K562 (cell line): ENCODE measurements at regions not wholly inside any gene's neighbourhood (a gene's known extent, or its start where the extent isn't known, plus 50 kb on each side); places are given as distances from the start of the nearest gene placed in this dataset.

Source experiments
- ATAC-seq: fragments of 200-7000 bp; cut with Tn5 transposase; 3 replicates; pipeline ENCODE4 v1.9.1; 2020; ENCODE audit warnings: moderate library complexity
- BruUV-seq: library from RNA; stranded (reverse); fragments of 400-500 nt; replicated peaks from 2 replicates; lab custom pipeline; 2021; lab: Mats Ljungman, UMichigan
- CTCF ChIA-PET: fragments of 300-600 bp; formaldehyde crosslinking; extraction: SDS; loops from one replicate; lab custom pipeline; 2021; ENCODE audit warnings: low intra/inter-chr PET ratio; lab: Yijun Ruan, JAX
- POLR2A ChIA-PET: fragments of 300-600, 350-650 bp; sonication (Branson Sonifier 250); formaldehyde crosslinking; extraction: SDS; loops from one replicate; lab custom pipeline; 2021; ENCODE audit warnings: antibody characterized with exemption, inconsistent platforms; lab: Yijun Ruan, JAX
- DNase-seq, 4 experiments: peaks; one replicate each; pipeline versions ENCODE4 v3.0.0 to v3.0.0-alpha.2; 2011 to 2018; ENCODE audit warnings: low spot score in 3 of 4, mixed read lengths in 3 of 4; ENCODE audit errors: extremely low read depth in 1 of 4
- FAIRE-seq: peaks from 2 replicates; lab custom pipeline; 2011; peaks lifted over from hg19 to GRCh38; lab: Jason Lieb, UNC
- H2AFZ ChIP-seq: 2 replicates; pipeline ENCODE4 v1.6.0; 2011; ENCODE audit warnings: low read depth, low read length, control low read depth, inconsistent platforms
- H3K27ac ChIP-seq: fragments of 200-600 bp; 3 replicates; pipeline ENCODE4 v1.8.0; 2011; ENCODE audit warnings: low read depth, mild to moderate bottlenecking, control low read depth, inconsistent platforms, low read length, moderate library complexity, mixed read lengths; ENCODE audit errors: extremely low read depth
- H3K27me3 ChIP-seq, 2 experiments: fragments of 300-600 bp in 1 of 2; 2 replicates in 1 of 2; 3 replicates in 1 of 2; pipeline versions ENCODE4 v1.6.0 to v1.8.0; 2011; ENCODE audit warnings: inconsistent platforms in 2 of 2, low read length in 2 of 2, mild to moderate bottlenecking in 1 of 2, mixed read lengths in 1 of 2, moderate library complexity in 1 of 2; ENCODE audit not compliant: control insufficient read depth in 2 of 2, insufficient read depth in 2 of 2
- H3K36me3 ChIP-seq: fragments of 300-600 bp; 3 replicates; pipeline ENCODE4 v1.8.0; 2011; ENCODE audit warnings: mild to moderate bottlenecking, low read length, inconsistent platforms; ENCODE audit not compliant: control insufficient read depth, insufficient read depth
- H3K4me1 ChIP-seq, 2 experiments: fragments of 200-600 bp in 1 of 2; replicated peaks in 1 of 2; 2 replicates in 1 of 2; 3 replicates in 1 of 2; pipeline versions ENCODE4 v1.5.1 to v1.8.0; 2011; ENCODE audit warnings: inconsistent platforms in 2 of 2, low read length in 2 of 2, mild to moderate bottlenecking in 1 of 2, mixed read lengths in 1 of 2, moderate library complexity in 1 of 2; ENCODE audit not compliant: control insufficient read depth in 2 of 2, insufficient read depth in 2 of 2
- H3K4me2 ChIP-seq: 2 replicates; pipeline ENCODE4 v1.6.1; 2011; ENCODE audit warnings: low read length, control low read depth, inconsistent platforms, mixed read lengths; ENCODE audit not compliant: insufficient read depth
- H3K4me3 ChIP-seq: fragments of 200-600 bp; sonication (generic), shearing (Covaris generic); 2 replicates; pipeline ENCODE4 v1.5.1; 2016; ENCODE audit warnings: control low read depth, inconsistent platforms
- H3K79me2 ChIP-seq: fragments of 200-600 bp; 3 replicates; pipeline ENCODE4 v1.8.0; 2011; ENCODE audit warnings: low read length, inconsistent platforms; ENCODE audit not compliant: control insufficient read depth, insufficient read depth
- H3K9ac ChIP-seq, 2 experiments: 2 replicates each; pipeline versions ENCODE4 v1.6.0 to v1.6.1; 2011; ENCODE audit warnings: low read depth in 2 of 2, low read length in 2 of 2, control low read depth in 1 of 2, inconsistent platforms in 1 of 2, mild to moderate bottlenecking in 1 of 2, mixed read lengths in 1 of 2; ENCODE audit not compliant: insufficient read depth in 1 of 2
- H3K9me1 ChIP-seq: one replicate; pipeline ENCODE4 v1.6.0; 2011; ENCODE audit warnings: inconsistent platforms, mild to moderate bottlenecking, low read length, moderate library complexity; ENCODE audit not compliant: control insufficient read depth, insufficient read depth
- H3K9me3 ChIP-seq: replicated peaks from 2 replicates; pipeline ENCODE4 v1.5.1; 2011; ENCODE audit warnings: low read depth, low read length, inconsistent platforms; ENCODE audit not compliant: control insufficient read depth, insufficient read depth
- H4K20me1 ChIP-seq: replicated peaks from 2 replicates; pipeline ENCODE4 v1.6.1; 2011; ENCODE audit warnings: low read length, inconsistent platforms, mixed read lengths; ENCODE audit not compliant: control insufficient read depth, insufficient read depth
- FOXK1 ChIP-seq: sonication (generic); formaldehyde crosslinking; IDR thresholded peaks from 2 replicates; pipeline ENCODE4 v1.8.0; 2022; ENCODE audit warnings: missing genetic modification reagents, mild to moderate bottlenecking, borderline replicate concordance
- HMGN3 ChIP-seq: IDR thresholded peaks from 2 replicates; pipeline ENCODE4 v1.6.1; 2011; ENCODE audit warnings: borderline replicate concordance, low read depth, mild to moderate bottlenecking, mixed read lengths, low read length; ENCODE audit not compliant: insufficient read length; ENCODE audit errors: extremely low read depth
- LCOR ChIP-seq: sonication (generic); formaldehyde crosslinking; IDR thresholded peaks from 2 replicates; pipeline ENCODE4 v1.8.0; 2022; ENCODE audit warnings: mild to moderate bottlenecking, missing genetic modification reagents
- MCM3 ChIP-seq: fragments of 450-650 bp; IDR thresholded peaks from 2 replicates; pipeline ENCODE4 v1.6.1; 2016
- MED1 ChIP-seq: sonication (generic); formaldehyde crosslinking; IDR thresholded peaks from 2 replicates; pipeline ENCODE4 v1.8.1; 2023; ENCODE audit warnings: missing genetic modification reagents, borderline replicate concordance
- MTA2 ChIP-seq: fragments of 450-650 bp; IDR thresholded peaks from 2 replicates; pipeline ENCODE4 v1.6.1; 2016; ENCODE audit warnings: low read depth
- NBN ChIP-seq: fragments of 450-650 bp; IDR thresholded peaks from 2 replicates; pipeline ENCODE4 v1.6.1; 2016; ENCODE audit warnings: low read depth, mild to moderate bottlenecking
- NCOA1 ChIP-seq: fragments of 450-650 bp; IDR thresholded peaks from 2 replicates; pipeline ENCODE4 v1.6.1; 2016; ENCODE audit warnings: low read depth
- NKRF ChIP-seq: fragments of 450-650 bp; IDR thresholded peaks from 2 replicates; pipeline ENCODE4 v1.6.1; 2016; ENCODE audit warnings: borderline replicate concordance
- PHB2 ChIP-seq: fragments of 450-650 bp; IDR thresholded peaks from 2 replicates; pipeline ENCODE4 v1.6.1; 2017; ENCODE audit warnings: low read depth
- SIN3A ChIP-seq, 2 experiments: fragments of 150-350 bp in 1 of 2; IDR thresholded peaks; 2 replicates each; pipeline ENCODE4 v1.6.1; 2011 to 2016; ENCODE audit warnings: borderline replicate concordance in 2 of 2, low read depth in 2 of 2, low read length in 2 of 2, mild to moderate bottlenecking in 2 of 2, moderate library complexity in 2 of 2; ENCODE audit not compliant: control insufficient read depth in 1 of 2
- SP1 ChIP-seq: sonication (generic); formaldehyde crosslinking; IDR thresholded peaks from 2 replicates; pipeline ENCODE4 v1.8.1; 2022; ENCODE audit warnings: mild to moderate bottlenecking, missing genetic modification reagents
- TBL1XR1 ChIP-seq, 2 experiments: IDR thresholded peaks; 2 replicates each; pipeline ENCODE4 v1.6.1; 2012; ENCODE audit warnings: improper control_type of control experiment in 2 of 2, low read length in 2 of 2, mild to moderate bottlenecking in 1 of 2
- ZNF12 ChIP-seq: sonication (generic); formaldehyde crosslinking; IDR thresholded peaks from 2 replicates; pipeline ENCODE4 v1.4.0; 2020; ENCODE audit warnings: mild to moderate bottlenecking, missing genetic modification reagents
- ZNF146 ChIP-seq: IDR thresholded peaks from one replicate; pipeline ENCODE4 v1.6.1; 2018; ENCODE audit warnings: missing compliant biosample characterization; ENCODE audit not compliant: unreplicated experiment
- ZNF316 ChIP-seq: fragments of 450-650 bp; IDR thresholded peaks from 2 replicates; pipeline ENCODE4 v1.6.1; 2016
- ZNF398 ChIP-seq: fragments of 250-450 bp; sonication (Bioruptor Pico); IDR thresholded peaks from 2 replicates; pipeline ENCODE4 v1.8.0; 2021; ENCODE audit warnings: moderate library complexity, mild to moderate bottlenecking, inconsistent platforms
- WGBS: fragments of 100-300 bp; shearing (Covaris generic); methylation state at CpG from one replicate; pipeline ENCODE4 v1.1.6; 2016; ENCODE audit warnings: low coverage, mixed read lengths; ENCODE audit not compliant: insufficient coverage; ENCODE audit errors: missing lambda C conversion rate; 5-methylcytosine and 5-hydroxymethylcytosine counted together
- in situ Hi-C: fragments of 300-500 bp; cut with MboI; formaldehyde crosslinking; loops from 4 replicates; pipeline ENCODE4 v1.15.0; 2018; ENCODE audit warnings: inconsistent platforms, mixed read lengths
- intact Hi-C: fragments of 100-400 bp; cut with micrococcal nuclease; formaldehyde crosslinking; loops from 2 replicates; pipeline ENCODE4 v1.14.2; 2022
- TF ChIP-seq, protein P1 (sequence below): IDR thresholded peaks from 3 replicates; pipeline ENCODE4 v1.6.1; 2011; ENCODE audit warnings: borderline replicate concordance, mild to moderate bottlenecking, moderate library complexity; ENCODE audit not compliant: insufficient read length; ENCODE audit errors: extremely low read depth

DNA sequence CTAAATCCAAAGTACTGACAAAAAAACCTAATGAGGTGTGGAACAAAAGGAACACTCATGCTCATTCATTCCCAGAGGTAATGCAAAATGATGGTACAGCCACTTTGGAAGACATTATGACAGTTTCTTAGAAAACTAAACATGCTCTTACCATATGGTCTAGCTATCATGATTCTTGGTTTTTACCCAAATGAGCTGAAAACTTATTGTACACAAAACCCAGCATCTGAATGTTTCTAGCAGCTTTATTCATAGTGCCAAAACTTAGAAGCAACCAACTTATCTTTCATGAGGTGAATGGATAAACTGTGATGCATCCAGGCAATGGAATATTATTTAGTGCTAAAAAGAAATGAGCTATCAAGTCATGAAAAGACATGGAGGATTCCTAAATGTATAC is 318.4 kb upstream of the OLFM3 start (continued):
- TF ChIP-seq NKRF (no peak), NBN (no peak), PHB2 (no peak), HMGN3 (no peak), SP1 (CRISPR knock-in tag) (no peak), ZNF12 (no peak)

GRCh38 chr1:102296116-102296515 is 299.4 kb upstream of the OLFM3 start:
- POLR2A ChIA-PET: no interaction called here
- in situ Hi-C loops: no loop called here
- CTCF ChIA-PET: no interaction called here
- TF ChIP-seq SIN3A (IDR thresholded peaks at IDR 0.05; ENCODE audit: borderline replicate concordance in 2 of 2, control insufficient read depth in 1 of 2, low read depth in 2 of 2, low read length in 2 of 2) (no peak), ZNF146 (CRISPR knock-in tag) (no peak), LCOR (CRISPR knock-in tag) (no peak), FOXK1 (CRISPR knock-in tag) (no peak), MED1 (CRISPR knock-in tag) (no peak), MCM3 (no peak), NCOA1 (no peak), ZNF398 (CRISPR knock-in tag) (no peak), TBL1XR1 (IDR thresholded peaks at IDR 0.05; ENCODE audit: low read length in 2 of 2) (no peak), MTA2 (no peak), ZNF316 (no peak)
- TF ChIP-seq, protein P1, sequence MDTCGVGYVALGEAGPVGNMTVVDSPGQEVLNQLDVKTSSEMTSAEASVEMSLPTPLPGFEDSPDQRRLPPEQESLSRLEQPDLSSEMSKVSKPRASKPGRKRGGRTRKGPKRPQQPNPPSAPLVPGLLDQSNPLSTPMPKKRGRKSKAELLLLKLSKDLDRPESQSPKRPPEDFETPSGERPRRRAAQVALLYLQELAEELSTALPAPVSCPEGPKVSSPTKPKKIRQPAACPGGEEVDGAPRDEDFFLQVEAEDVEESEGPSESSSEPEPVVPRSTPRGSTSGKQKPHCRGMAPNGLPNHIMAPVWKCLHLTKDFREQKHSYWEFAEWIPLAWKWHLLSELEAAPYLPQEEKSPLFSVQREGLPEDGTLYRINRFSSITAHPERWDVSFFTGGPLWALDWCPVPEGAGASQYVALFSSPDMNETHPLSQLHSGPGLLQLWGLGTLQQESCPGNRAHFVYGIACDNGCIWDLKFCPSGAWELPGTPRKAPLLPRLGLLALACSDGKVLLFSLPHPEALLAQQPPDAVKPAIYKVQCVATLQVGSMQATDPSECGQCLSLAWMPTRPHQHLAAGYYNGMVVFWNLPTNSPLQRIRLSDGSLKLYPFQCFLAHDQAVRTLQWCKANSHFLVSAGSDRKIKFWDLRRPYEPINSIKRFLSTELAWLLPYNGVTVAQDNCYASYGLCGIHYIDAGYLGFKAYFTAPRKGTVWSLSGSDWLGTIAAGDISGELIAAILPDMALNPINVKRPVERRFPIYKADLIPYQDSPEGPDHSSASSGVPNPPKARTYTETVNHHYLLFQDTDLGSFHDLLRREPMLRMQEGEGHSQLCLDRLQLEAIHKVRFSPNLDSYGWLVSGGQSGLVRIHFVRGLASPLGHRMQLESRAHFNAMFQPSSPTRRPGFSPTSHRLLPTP: no peak

More at GRCh38 chr1:102296116-102296515, 299.4 kb upstream of the OLFM3 start:
- H2AFZ ChIP-seq: no peak overlapping the region
- no peaks in the 10 kb centered on the region for H3K36me3 ChIP-seq
- FAIRE-seq (no peak), ATAC-seq (no peak), DNase-seq (no peak)
- no peak overlapping the region for H3K9ac ChIP-seq
- H3K4me3 ChIP-seq: no peak overlapping the region
- no peak overlapping the region for H3K27ac ChIP-seq
- H3K4me1 ChIP-seq: no peaks in the 10 kb centered on the region
- H3K27me3 ChIP-seq: no peaks in the 10 kb centered on the region
- no peak overlapping the region for H3K4me2 ChIP-seq
- H3K9me3 ChIP-seq: no peaks in the 10 kb centered on the region
- WGBS: 0% methylated on average over 3 of the region's 3 CpGs
- no TSS peak for BruUV-seq
- no peaks in the 10 kb centered on the region for H3K9me1 ChIP-seq
- intact Hi-C loops: no loop called here
- H4K20me1 ChIP-seq: no peaks in the 10 kb centered on the region
- H3K79me2 ChIP-seq: no peaks in the 10 kb centered on the region
